WTC11 (cell line): ENCODE measurements at regions not wholly inside any gene's neighbourhood (a gene's known extent, or its start where the extent isn't known, plus 50 kb on each side); places are given as distances from the start of the nearest gene placed in this dataset.

ENCODE experiments used
- ATAC-seq: fragments of 200-7000 bp; cut with Tn5 transposase; 2 replicates; pipeline ENCODE4 v1.10.0; 2021; ENCODE audit warnings: mild to moderate bottlenecking, moderate library complexity
- CTCF ChIA-PET: fragments of 300-600 bp; sonication (Branson Sonifier 250); formaldehyde crosslinking; loops from one replicate; lab custom pipeline; 2021; ENCODE audit warnings: antibody characterized with exemption; lab: Charles Lee
- POLR2A ChIA-PET: fragments of 350-600 bp; sonication (Branson Sonifier 250); formaldehyde crosslinking; loops from one replicate; lab custom pipeline; 2021; ENCODE audit warnings: antibody characterized with exemption; lab: Charles Lee
- DNase-seq: peaks from one replicate; pipeline ENCODE4 v3.0.0; 2021; ENCODE audit warnings: low spot score
- H3K27ac Mint-ChIP-seq: 2 replicates; pipeline ENCODE4 v1.8.0; 2021; ENCODE audit warnings: mixed read lengths
- H3K27me3 Mint-ChIP-seq: 2 replicates; pipeline ENCODE4 v1.8.0; 2021; ENCODE audit warnings: low read depth, mild to moderate bottlenecking, moderate library complexity, mixed read lengths
- H3K36me3 Mint-ChIP-seq: 2 replicates; pipeline ENCODE4 v1.8.0; 2021; ENCODE audit warnings: mixed read lengths
- H3K4me1 Mint-ChIP-seq: 2 replicates; pipeline ENCODE4 v1.8.0; 2022; ENCODE audit warnings: mixed read lengths
- H3K4me3 Mint-ChIP-seq: 2 replicates; pipeline ENCODE4 v1.8.0; 2021; ENCODE audit warnings: mild to moderate bottlenecking, moderate library complexity, mixed read lengths
- H3K9me3 Mint-ChIP-seq: 2 replicates; pipeline ENCODE4 v1.8.0; 2021; ENCODE audit warnings: mixed read lengths
- AR ChIP-seq: fragments of 250-450 bp; sonication (Bioruptor Pico); IDR thresholded peaks from 2 replicates; pipeline ENCODE4 v1.9.0; 2021; ENCODE audit warnings: mild to moderate bottlenecking
- ATF6 ChIP-seq: sonication (generic); formaldehyde crosslinking; IDR thresholded peaks from 2 replicates; pipeline ENCODE4 v1.8.1; 2023; ENCODE audit warnings: mild to moderate bottlenecking, missing genetic modification reagents
- CBFB ChIP-seq: sonication (generic); formaldehyde crosslinking; IDR thresholded peaks from 2 replicates; pipeline ENCODE4 v1.8.1; 2022; ENCODE audit warnings: mild to moderate bottlenecking, low read depth, missing genetic modification reagents
- ETV6 ChIP-seq: sonication (generic); formaldehyde crosslinking; IDR thresholded peaks from 2 replicates; pipeline ENCODE4 v1.8.1; 2022; ENCODE audit warnings: mild to moderate bottlenecking, missing genetic modification reagents
- FOXP1 ChIP-seq: sonication (generic); formaldehyde crosslinking; IDR thresholded peaks from 2 replicates; pipeline ENCODE4 v1.8.0; 2022; ENCODE audit warnings: missing genetic modification reagents, mild to moderate bottlenecking, moderate library complexity, borderline replicate concordance
- GABPB1 ChIP-seq: sonication (generic); formaldehyde crosslinking; IDR thresholded peaks from 2 replicates; pipeline ENCODE4 v1.8.1; 2023; ENCODE audit warnings: mild to moderate bottlenecking, missing genetic modification reagents
- MLX ChIP-seq: sonication (generic); formaldehyde crosslinking; IDR thresholded peaks from 2 replicates; pipeline ENCODE4 v1.8.1; 2023; ENCODE audit warnings: mild to moderate bottlenecking, missing genetic modification reagents, moderate library complexity
- MXD4 ChIP-seq: fragments of 250-450 bp; sonication (Bioruptor Pico); IDR thresholded peaks from 2 replicates; pipeline ENCODE4 v1.8.0; 2021; ENCODE audit warnings: mild to moderate bottlenecking, moderate library complexity, borderline replicate concordance
- NR3C1 ChIP-seq: sonication (generic); formaldehyde crosslinking; conservative IDR thresholded peaks from 2 replicates; pipeline ENCODE4 v1.8.1; 2023; ENCODE audit warnings: low read depth, mild to moderate bottlenecking, missing genetic modification reagents
- RELA ChIP-seq: sonication (generic); formaldehyde crosslinking; IDR thresholded peaks from 2 replicates; pipeline ENCODE4 v1.8.1; 2022; ENCODE audit warnings: missing genetic modification reagents, mild to moderate bottlenecking, borderline replicate concordance
- TEAD4 ChIP-seq: sonication (generic); formaldehyde crosslinking; IDR thresholded peaks from 2 replicates; pipeline ENCODE4 v1.8.0; 2022; ENCODE audit warnings: mild to moderate bottlenecking, missing genetic modification reagents
- ZNF219 ChIP-seq: sonication (generic); formaldehyde crosslinking; IDR thresholded peaks from 2 replicates; pipeline ENCODE4 v1.8.0; 2023; ENCODE audit warnings: missing genetic modification reagents, mild to moderate bottlenecking, borderline replicate concordance
- ZNF263 ChIP-seq: sonication (generic); formaldehyde crosslinking; IDR thresholded peaks from 2 replicates; pipeline ENCODE4 v1.8.1; 2022; ENCODE audit warnings: low read depth, mild to moderate bottlenecking, moderate library complexity, missing genetic modification reagents
- ZNF416 ChIP-seq: fragments of 250-450 bp; sonication (Bioruptor Pico); IDR thresholded peaks from 2 replicates; pipeline ENCODE4 v1.9.0; 2021; ENCODE audit warnings: mild to moderate bottlenecking, inconsistent platforms
- TF ChIP-seq, protein P1 (sequence below): sonication (generic); formaldehyde crosslinking; IDR thresholded peaks from 2 replicates; pipeline ENCODE4 v1.8.0; 2023; ENCODE audit warnings: mild to moderate bottlenecking, missing genetic modification reagents
- TF ChIP-seq, protein P2 (sequence below): fragments of 250-450 bp; sonication (Bioruptor Pico); conservative IDR thresholded peaks from 2 replicates; pipeline ENCODE4 v1.9.0; 2021; ENCODE audit warnings: mild to moderate bottlenecking
- TF ChIP-seq, protein P3 (sequence below): sonication (generic); formaldehyde crosslinking; IDR thresholded peaks from 2 replicates; pipeline ENCODE4 v1.8.1; 2023; ENCODE audit warnings: mild to moderate bottlenecking, missing genetic modification reagents, borderline replicate concordance

DNA sequence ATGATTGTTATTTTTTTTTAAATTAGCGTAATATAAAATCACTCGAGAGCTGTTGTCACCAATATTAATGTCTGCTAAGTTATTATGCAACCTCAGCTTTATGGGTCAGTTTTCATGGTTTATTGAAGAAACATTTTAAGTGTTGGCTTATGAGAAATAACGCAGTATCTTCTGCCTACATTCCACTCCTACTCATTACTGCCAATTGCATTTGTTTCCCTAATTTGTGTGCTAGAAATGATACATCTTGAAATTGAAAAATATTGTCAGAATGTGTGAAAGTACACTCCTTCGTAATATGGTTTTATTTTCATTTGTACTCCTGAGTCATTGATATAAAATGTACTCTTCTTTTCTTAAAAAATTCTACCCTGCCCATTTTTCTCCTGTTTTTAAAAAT is 333.3 kb upstream of the HSF2 start (continued):
- TF ChIP-seq RELA (no peak), MLX (CRISPR knock-in tag) (no peak), GABPB1 (no peak), AR (CRISPR knock-in tag) (no peak), ATF6 (CRISPR knock-in tag) (no peak), CBFB (CRISPR knock-in tag) (no peak), ZNF416 (CRISPR knock-in tag) (no peak), ETV6 (CRISPR knock-in tag) (no peak), MXD4 (CRISPR knock-in tag) (no peak), FOXP1 (no peak), ZNF219 (CRISPR knock-in tag) (no peak)

GRCh38 chr6:122068291-122068769 is 331.1 kb upstream of the HSF2 start:
- no peaks in the 10 kb centered on the region for H3K27me3 Mint-ChIP-seq
- no peaks in the 10 kb centered on the region for H3K36me3 Mint-ChIP-seq
- ATAC-seq (no peak), DNase-seq (no peak)
- H3K4me3 Mint-ChIP-seq = no peak overlapping the region
- no peak overlapping the region for H3K27ac Mint-ChIP-seq
- H3K9me3 Mint-ChIP-seq = no peaks in the 10 kb centered on the region
- ChIA-PET CTCF (no interaction called here), POLR2A (no interaction called here)
- peaks cover 10% of the 10 kb centered on the region for H3K4me1 Mint-ChIP-seq
- TF ChIP-seq, protein P1, sequence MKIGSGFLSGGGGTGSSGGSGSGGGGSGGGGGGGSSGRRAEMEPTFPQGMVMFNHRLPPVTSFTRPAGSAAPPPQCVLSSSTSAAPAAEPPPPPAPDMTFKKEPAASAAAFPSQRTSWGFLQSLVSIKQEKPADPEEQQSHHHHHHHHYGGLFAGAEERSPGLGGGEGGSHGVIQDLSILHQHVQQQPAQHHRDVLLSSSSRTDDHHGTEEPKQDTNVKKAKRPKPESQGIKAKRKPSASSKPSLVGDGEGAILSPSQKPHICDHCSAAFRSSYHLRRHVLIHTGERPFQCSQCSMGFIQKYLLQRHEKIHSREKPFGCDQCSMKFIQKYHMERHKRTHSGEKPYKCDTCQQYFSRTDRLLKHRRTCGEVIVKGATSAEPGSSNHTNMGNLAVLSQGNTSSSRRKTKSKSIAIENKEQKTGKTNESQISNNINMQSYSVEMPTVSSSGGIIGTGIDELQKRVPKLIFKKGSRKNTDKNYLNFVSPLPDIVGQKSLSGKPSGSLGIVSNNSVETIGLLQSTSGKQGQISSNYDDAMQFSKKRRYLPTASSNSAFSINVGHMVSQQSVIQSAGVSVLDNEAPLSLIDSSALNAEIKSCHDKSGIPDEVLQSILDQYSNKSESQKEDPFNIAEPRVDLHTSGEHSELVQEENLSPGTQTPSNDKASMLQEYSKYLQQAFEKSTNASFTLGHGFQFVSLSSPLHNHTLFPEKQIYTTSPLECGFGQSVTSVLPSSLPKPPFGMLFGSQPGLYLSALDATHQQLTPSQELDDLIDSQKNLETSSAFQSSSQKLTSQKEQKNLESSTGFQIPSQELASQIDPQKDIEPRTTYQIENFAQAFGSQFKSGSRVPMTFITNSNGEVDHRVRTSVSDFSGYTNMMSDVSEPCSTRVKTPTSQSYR = no peak
- TF ChIP-seq, protein P2, sequence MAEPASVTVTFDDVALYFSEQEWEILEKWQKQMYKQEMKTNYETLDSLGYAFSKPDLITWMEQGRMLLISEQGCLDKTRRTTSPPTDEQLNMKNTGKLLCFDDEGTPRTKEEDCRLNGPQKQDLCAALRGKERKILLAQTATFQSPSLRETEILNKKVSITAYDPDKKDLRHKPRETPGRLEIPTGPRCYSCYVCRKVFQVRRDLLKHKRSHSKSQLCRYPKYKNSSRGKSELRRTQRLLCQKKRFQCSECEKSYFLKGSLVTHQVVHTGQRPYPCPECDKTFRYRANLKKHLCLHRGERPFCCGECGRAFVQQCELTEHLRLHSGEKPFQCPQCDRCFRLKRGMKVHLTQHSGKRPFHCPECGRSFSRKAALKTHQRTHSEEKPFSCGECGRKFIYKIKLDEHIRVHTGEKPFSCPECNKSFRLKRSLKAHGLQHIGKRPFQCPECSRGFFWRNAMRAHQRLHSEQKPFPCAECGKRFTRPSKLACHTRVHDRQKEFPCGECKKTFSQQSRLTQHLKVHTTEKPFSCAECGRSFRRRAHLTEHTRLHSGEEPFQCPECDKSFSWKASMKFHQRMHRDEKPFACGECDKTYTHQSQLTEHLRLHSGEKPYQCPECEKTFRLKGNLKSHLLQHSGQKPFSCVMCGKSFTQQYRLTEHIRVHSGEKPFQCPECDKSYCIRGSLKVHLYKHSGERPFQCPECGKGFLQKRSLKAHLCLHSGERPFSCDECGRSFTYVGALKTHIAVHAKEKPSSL (CRISPR knock-in tag) = no peak
- TF ChIP-seq NR3C1 (CRISPR knock-in tag) (no peak), AR (CRISPR knock-in tag) (no peak), ZNF263 (CRISPR knock-in tag) (no peak), TEAD4 (CRISPR knock-in tag) (no peak)
- TF ChIP-seq, protein P3, sequence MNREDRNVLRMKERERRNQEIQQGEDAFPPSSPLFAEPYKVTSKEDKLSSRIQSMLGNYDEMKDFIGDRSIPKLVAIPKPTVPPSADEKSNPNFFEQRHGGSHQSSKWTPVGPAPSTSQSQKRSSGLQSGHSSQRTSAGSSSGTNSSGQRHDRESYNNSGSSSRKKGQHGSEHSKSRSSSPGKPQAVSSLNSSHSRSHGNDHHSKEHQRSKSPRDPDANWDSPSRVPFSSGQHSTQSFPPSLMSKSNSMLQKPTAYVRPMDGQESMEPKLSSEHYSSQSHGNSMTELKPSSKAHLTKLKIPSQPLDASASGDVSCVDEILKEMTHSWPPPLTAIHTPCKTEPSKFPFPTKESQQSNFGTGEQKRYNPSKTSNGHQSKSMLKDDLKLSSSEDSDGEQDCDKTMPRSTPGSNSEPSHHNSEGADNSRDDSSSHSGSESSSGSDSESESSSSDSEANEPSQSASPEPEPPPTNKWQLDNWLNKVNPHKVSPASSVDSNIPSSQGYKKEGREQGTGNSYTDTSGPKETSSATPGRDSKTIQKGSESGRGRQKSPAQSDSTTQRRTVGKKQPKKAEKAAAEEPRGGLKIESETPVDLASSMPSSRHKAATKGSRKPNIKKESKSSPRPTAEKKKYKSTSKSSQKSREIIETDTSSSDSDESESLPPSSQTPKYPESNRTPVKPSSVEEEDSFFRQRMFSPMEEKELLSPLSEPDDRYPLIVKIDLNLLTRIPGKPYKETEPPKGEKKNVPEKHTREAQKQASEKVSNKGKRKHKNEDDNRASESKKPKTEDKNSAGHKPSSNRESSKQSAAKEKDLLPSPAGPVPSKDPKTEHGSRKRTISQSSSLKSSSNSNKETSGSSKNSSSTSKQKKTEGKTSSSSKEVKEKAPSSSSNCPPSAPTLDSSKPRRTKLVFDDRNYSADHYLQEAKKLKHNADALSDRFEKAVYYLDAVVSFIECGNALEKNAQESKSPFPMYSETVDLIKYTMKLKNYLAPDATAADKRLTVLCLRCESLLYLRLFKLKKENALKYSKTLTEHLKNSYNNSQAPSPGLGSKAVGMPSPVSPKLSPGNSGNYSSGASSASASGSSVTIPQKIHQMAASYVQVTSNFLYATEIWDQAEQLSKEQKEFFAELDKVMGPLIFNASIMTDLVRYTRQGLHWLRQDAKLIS (CRISPR knock-in tag) = no peak
